Lower leg skin (tissue), 4 donors: ENCODE measurements at regions not wholly inside any gene's neighbourhood (a gene's known extent, or its start where the extent isn't known, plus 50 kb on each side); places are given as distances from the start of the nearest gene placed in this dataset.

Source experiments
- DNase-seq, 2 donors: peaks; one replicate each; pipeline ENCODE4 v3.0.0-alpha.2; 2019; ENCODE audit warnings: low spot score in 2 of 2
- H3K4me3 ChIP-seq: fragments of 200-600 bp; sonication (generic); 2 replicates; pipeline ENCODE4 v1.5.1; 2017; ENCODE audit warnings: mild to moderate bottlenecking, low read depth; ENCODE audit not compliant: poor library complexity, severe bottlenecking
- CTCF ChIP-seq, 3 donors: fragments of 450-650 bp; IDR thresholded peaks; one replicate each; pipeline ENCODE4 v1.5.1; 2016; ENCODE audit warnings: antibody characterized with exemption in 3 of 3, mild to moderate bottlenecking in 3 of 3, moderate library complexity in 2 of 3
- POLR2A ChIP-seq, 2 donors: fragments of 450-650 bp; IDR thresholded peaks; one replicate each; pipeline ENCODE4 v1.6.1; 2016 to 2017; ENCODE audit warnings: antibody characterized with exemption in 2 of 2, mild to moderate bottlenecking in 1 of 2, moderate library complexity in 1 of 2
- WGBS, 2 donors: methylation state at CpG; one replicate each; pipeline ENCODE4 v1.1.5; 2018; 5-methylcytosine and 5-hydroxymethylcytosine counted together
- intact Hi-C: fragments of 100-400 bp; cut with DNase I; formaldehyde crosslinking; loops from one replicate; pipeline ENCODE4 v1.15.0; 2023; ENCODE audit warnings: low total_unique reads

- TF ChIP-seq CTCF (IDR thresholded peaks at IDR 0.05) (no peak), POLR2A (IDR thresholded peaks at IDR 0.05) (no peak)
- intact Hi-C loops, result no loop called here
- no peak for DNase-seq
- 86 to 88% methylated on average over 8 of the region's 8 CpGs for WGBS, 2 donors
- no peak overlapping the region for H3K4me3 ChIP-seq
Measured at GRCh38 chr2:155363349-155363888, 664.9 kb downstream of the KCNJ3 start.

GRCh38 chr2:155357172-155357571 lies 658.7 kb downstream of the KCNJ3 start:
- intact Hi-C loops, result no loop called here
- TF ChIP-seq CTCF (IDR thresholded peaks at IDR 0.05) (no peak), POLR2A (IDR thresholded peaks at IDR 0.05) (no peak)
- 80 to 82% methylated on average over 1 of the region's 1 CpG for WGBS, 2 donors
- H3K4me3 ChIP-seq, result no peak overlapping the region
- DNase-seq, result no peak

GRCh38 chr2:155356250-155356649 lies 657.8 kb downstream of the KCNJ3 start:
- H3K4me3 ChIP-seq, result no peak overlapping the region
- intact Hi-C loops, result no loop called here
- 95 to 100% methylated on average over 1 of the region's 1 CpG for WGBS, 2 donors
- no peak for TF ChIP-seq CTCF (IDR thresholded peaks at IDR 0.05)
- no peak for DNase-seq

GRCh38 chr2:155350783-155351580 lies 652.5 kb downstream of the KCNJ3 start:
- intact Hi-C loops, result no loop called here
- H3K4me3 ChIP-seq, result no peak overlapping the region
- DNase-seq, result no peak
- TF ChIP-seq POLR2A (IDR thresholded peaks at IDR 0.05) (no peak), CTCF (IDR thresholded peaks at IDR 0.05) (no peak)
- 87% methylated on average over 17 of the region's 17 CpGs for WGBS, 2 donors

GRCh38 chr2:155332016-155332415 lies 633.5 kb downstream of the KCNJ3 start:
- H3K4me3 ChIP-seq, result no peak overlapping the region
- 73 to 76% methylated on average over 2 of the region's 2 CpGs for WGBS, 2 donors
- intact Hi-C loops, result no loop called here
- no peak for TF ChIP-seq CTCF (IDR thresholded peaks at IDR 0.05)
- no peak for TF ChIP-seq POLR2A (IDR thresholded peaks at IDR 0.05)
- DNase-seq, result no peak
